H9 (cell line): ENCODE measurements at regions not wholly inside any gene's neighbourhood (a gene's known extent, or its start where the extent isn't known, plus 50 kb on each side); places are given as distances from the start of the nearest gene placed in this dataset.

Experiments used
- DNase-seq: peaks from one replicate; pipeline ENCODE4 v3.0.0-alpha.2; 2017
- H2AFZ ChIP-seq: one replicate; pipeline ENCODE4 v1.6.1; 2013; ENCODE audit warnings: mild to moderate bottlenecking, low read length, control low read depth, moderate library complexity
- H2AK5ac ChIP-seq: 2 replicates; pipeline ENCODE4 v1.6.1; 2013; ENCODE audit warnings: low read length, control low read depth, mixed read lengths; ENCODE audit not compliant: insufficient read length
- H2BK120ac ChIP-seq: one replicate; pipeline ENCODE4 v1.6.1; 2013; ENCODE audit warnings: low read depth, mild to moderate bottlenecking, low read length, control low read depth, inconsistent platforms; ENCODE audit not compliant: poor library complexity, severe bottlenecking
- H2BK12ac ChIP-seq: 2 replicates; pipeline ENCODE4 v1.6.1; 2013; ENCODE audit warnings: low read length, control low read depth, mixed read lengths, low read depth; ENCODE audit not compliant: insufficient read length
- H2BK15ac ChIP-seq: 2 replicates; pipeline ENCODE4 v1.6.1; 2013; ENCODE audit warnings: low read depth, low read length, control low read depth
- H2BK20ac ChIP-seq: one replicate; pipeline ENCODE4 v1.6.1; 2013; ENCODE audit warnings: low read depth, mild to moderate bottlenecking, low read length, control low read depth, inconsistent platforms; ENCODE audit not compliant: poor library complexity, severe bottlenecking
- H2BK5ac ChIP-seq: 2 replicates; pipeline ENCODE4 v1.6.1; 2013; ENCODE audit warnings: low read length, control low read depth, mixed read lengths; ENCODE audit not compliant: insufficient read length
- H3K14ac ChIP-seq: 2 replicates; pipeline ENCODE4 v1.6.1; 2013; ENCODE audit warnings: low read length, control low read depth; ENCODE audit not compliant: insufficient read depth
- H3K18ac ChIP-seq: 2 replicates; pipeline ENCODE4 v1.6.1; 2013; ENCODE audit warnings: low read depth, mild to moderate bottlenecking, mixed read lengths, low read length, control low read depth; ENCODE audit not compliant: insufficient read length
- H3K23ac ChIP-seq: 2 replicates; pipeline ENCODE4 v1.6.1; 2013; ENCODE audit warnings: low read length, control low read depth, mixed read lengths, low read depth; ENCODE audit not compliant: insufficient read length
- H3K23me2 ChIP-seq: 2 replicates; pipeline ENCODE4 v1.6.1; 2013; ENCODE audit warnings: low read depth, mild to moderate bottlenecking, mixed read lengths, low read length, control low read depth; ENCODE audit not compliant: insufficient read length, poor library complexity, severe bottlenecking
- H3K27ac ChIP-seq: 2 replicates; pipeline ENCODE4 v1.5.1; 2013; ENCODE audit warnings: low read length, control low read depth, mixed read lengths, low read depth; ENCODE audit not compliant: insufficient read length
- H3K27me3 ChIP-seq: 2 replicates; pipeline ENCODE4 v1.6.1; 2013; ENCODE audit warnings: low read length, control low read depth, inconsistent platforms; ENCODE audit not compliant: insufficient read depth
- H3K4ac ChIP-seq: 2 replicates; pipeline ENCODE4 v1.6.1; 2013; ENCODE audit warnings: low read depth, mild to moderate bottlenecking, control low read depth, inconsistent platforms, low read length, moderate library complexity
- H3K4me1 ChIP-seq: 2 replicates; pipeline ENCODE4 v1.6.1; 2013; ENCODE audit warnings: low read length, control low read depth, inconsistent platforms; ENCODE audit not compliant: insufficient read depth
- H3K4me2 ChIP-seq: 2 replicates; pipeline ENCODE4 v1.6.1; 2013; ENCODE audit warnings: low read length, control low read depth, mixed read lengths; ENCODE audit not compliant: insufficient read length, insufficient read depth
- H3K56ac ChIP-seq: 2 replicates; pipeline ENCODE4 v1.6.1; 2013; ENCODE audit warnings: low read depth, mild to moderate bottlenecking, mixed read lengths, low read length, control low read depth; ENCODE audit not compliant: insufficient read length
- H3K79me1 ChIP-seq: 2 replicates; pipeline ENCODE4 v1.6.1; 2013; ENCODE audit warnings: low read depth, mild to moderate bottlenecking, moderate library complexity, low read length, control low read depth, inconsistent platforms; ENCODE audit not compliant: insufficient read depth, poor library complexity, severe bottlenecking
- H3K79me2 ChIP-seq: 2 replicates; pipeline ENCODE4 v1.6.1; 2013; ENCODE audit warnings: low read length, control low read depth, inconsistent platforms; ENCODE audit not compliant: insufficient read depth
- H3K9ac ChIP-seq: 2 replicates; pipeline ENCODE4 v1.6.1; 2013; ENCODE audit warnings: low read length, control low read depth, mixed read lengths; ENCODE audit not compliant: insufficient read length; ENCODE audit errors: extremely low read depth
- H3K9me3 ChIP-seq: one replicate; pipeline ENCODE4 v1.6.1; 2013; ENCODE audit warnings: low read depth, low read length, inconsistent platforms; ENCODE audit not compliant: control insufficient read depth
- H3T11ph ChIP-seq: one replicate; pipeline ENCODE4 v1.6.1; 2013; ENCODE audit warnings: mild to moderate bottlenecking, low read length, control low read depth, inconsistent platforms
- H4K20me1 ChIP-seq: one replicate; pipeline ENCODE4 v1.6.1; 2013; ENCODE audit not compliant: control insufficient read depth, insufficient read length, insufficient read depth
- H4K5ac ChIP-seq: 2 replicates; pipeline ENCODE4 v1.6.1; 2013; ENCODE audit warnings: low read depth, mild to moderate bottlenecking, mixed read lengths, low read length, control low read depth; ENCODE audit not compliant: insufficient read length
- H4K8ac ChIP-seq: replicated peaks from 2 replicates; pipeline ENCODE4 v1.6.1; 2013; ENCODE audit warnings: low read length, control low read depth, mixed read lengths, low read depth; ENCODE audit not compliant: insufficient read length
- H4K91ac ChIP-seq: 2 replicates; pipeline ENCODE4 v1.6.1; 2013; ENCODE audit warnings: low read depth, mild to moderate bottlenecking, moderate library complexity, mixed read lengths, low read length, control low read depth; ENCODE audit not compliant: insufficient read length
- H3K27ac Mint-ChIP-seq, 3 experiments: 2 replicates in 2 of 3; 3 replicates in 1 of 3; pipeline ENCODE4 v1.8.0; 2020 to 2021; ENCODE audit warnings: mixed read lengths in 3 of 3, mild to moderate bottlenecking in 1 of 3, moderate library complexity in 1 of 3
- H3K27me3 Mint-ChIP-seq: 2 replicates; pipeline ENCODE4 v1.8.0; 2021; ENCODE audit warnings: low read depth, mild to moderate bottlenecking, moderate library complexity, mixed read lengths
- H3K36me3 Mint-ChIP-seq, 3 experiments: 2 replicates in 2 of 3; 3 replicates in 1 of 3; pipeline ENCODE4 v1.8.0; 2020 to 2021; ENCODE audit warnings: low read depth in 3 of 3, mixed read lengths in 3 of 3; ENCODE audit not compliant: insufficient read depth in 1 of 3
- H3K4me1 Mint-ChIP-seq, 2 experiments: 2 replicates each; pipeline ENCODE4 v1.8.0; 2020; ENCODE audit warnings: mixed read lengths in 2 of 2
- H3K4me3 Mint-ChIP-seq, 2 experiments: 2 replicates in 1 of 2; 3 replicates in 1 of 2; pipeline ENCODE4 v1.8.0; 2020 to 2021; ENCODE audit warnings: mild to moderate bottlenecking in 2 of 2, mixed read lengths in 2 of 2, moderate library complexity in 1 of 2
- H3K9me3 Mint-ChIP-seq, 2 experiments: 2 replicates in 1 of 2; 3 replicates in 1 of 2; pipeline ENCODE4 v1.8.0; 2020; ENCODE audit warnings: mild to moderate bottlenecking in 2 of 2, mixed read lengths in 2 of 2, moderate library complexity in 1 of 2
- CTCF ChIP-seq: fragments of 200-600 bp; sonication (generic); conservative IDR thresholded peaks from 3 replicates; pipeline ENCODE4 v1.8.0; 2021; ENCODE audit warnings: antibody characterized with exemption, mild to moderate bottlenecking
- WGBS: extraction: QIAGEN DNeasy Blood & Tissue Kit; methylation state at CpG from one replicate; pipeline ENCODE4 v1.1.7; 2013; ENCODE audit warnings: missing lambda C conversion rate, low lambda C conversion rate, mixed read lengths; ENCODE audit not compliant: insufficient read length; ENCODE audit errors: extremely low coverage; 5-methylcytosine and 5-hydroxymethylcytosine counted together

- Histone ChIP-seq H3K18ac (no peak overlapping the region), H3K4me2 (no peak overlapping the region), H3K79me1 (no peaks in the 10 kb centered on the region), H4K8ac (no peak overlapping the region), H3K4me1 (no peaks in the 10 kb centered on the region; the same call in 1 of the 2 replicates), H3K23me2 (no peaks in the 10 kb centered on the region), H3T11ph (no peak overlapping the region), H2BK5ac (no peak overlapping the region), H3K23ac (no peak overlapping the region), H2AFZ (no peak overlapping the region), H3K4ac (no peak overlapping the region), H3K27ac (no peak overlapping the region), H2AK5ac (no peak overlapping the region), H4K5ac (no peak overlapping the region), H3K14ac (no peak overlapping the region), H3K27me3 (no peaks in the 10 kb centered on the region), H2BK20ac (no peak overlapping the region), H3K9ac (no peak overlapping the region), H2BK120ac (no peak overlapping the region), H3K56ac (no peak overlapping the region), H3K9me3 (no peaks in the 10 kb centered on the region), H2BK15ac (no peak overlapping the region), H4K91ac (no peak overlapping the region), H3K79me2 (no peaks in the 10 kb centered on the region), H4K20me1 (no peaks in the 10 kb centered on the region), H2BK12ac (no peak overlapping the region)
- Mint-ChIP-seq H3K27me3 (peaks cover 10% of the 10 kb centered on the region; the same call in 1 of the 2 replicates), H3K4me3 (no peak overlapping the region), H3K27ac (no peak overlapping the region), H3K9me3 (no peaks in the 10 kb centered on the region; a peak in 2 of 5 replicates), H3K4me1 (no peaks in the 10 kb centered on the region; a peak in 1 of 4 replicates), H3K36me3 (no peaks in the 10 kb centered on the region; a peak in 2 of 7 replicates)
- WGBS, result no CpG with 5 or more reads among the region's 6 CpGs
- DNase-seq, result no peak
- TF ChIP-seq CTCF, result no peak
Observed at GRCh38 chr20:60762386-60762785, 489.7 kb upstream of the CDH4 start.
